Neural progenitor cell (in vitro differentiated cells): ENCODE measurements at regions not wholly inside any gene's neighbourhood (a gene's known extent, or its start where the extent isn't known, plus 50 kb on each side); places are given as distances from the start of the nearest gene placed in this dataset.

Experiments
- DNase-seq: peaks from one replicate; pipeline ENCODE4 v3.0.0-alpha.2; 2016; ENCODE audit warnings: low spot score
- H2AFZ ChIP-seq: fragments of 200-600 bp; sonication (generic); replicated peaks from 2 replicates; pipeline ENCODE4 v1.6.1; 2016; ENCODE audit warnings: antibody characterized with exemption
- H3F3A ChIP-seq: fragments of 200-600 bp; sonication (generic); 2 replicates; pipeline ENCODE4 v1.6.1; 2016; ENCODE audit warnings: antibody characterized with exemption, low read depth
- H3K27ac ChIP-seq: fragments of 200-600 bp; sonication (generic); 2 replicates; pipeline ENCODE4 v1.5.1; 2016; ENCODE audit warnings: mild to moderate bottlenecking
- H3K27me3 ChIP-seq: fragments of 200-600 bp; sonication (generic); 2 replicates; pipeline ENCODE4 v1.6.1; 2016; ENCODE audit warnings: mild to moderate bottlenecking, moderate library complexity
- H3K36me3 ChIP-seq: fragments of 200-600 bp; sonication (generic); 2 replicates; pipeline ENCODE4 v1.5.1; 2016
- H3K4me1 ChIP-seq: fragments of 200-600 bp; sonication (generic); 2 replicates; pipeline ENCODE4 v1.6.1; 2016; ENCODE audit warnings: mixed run types
- H3K4me2 ChIP-seq: fragments of 200-600 bp; sonication (generic); 2 replicates; pipeline ENCODE4 v1.6.1; 2016
- H3K4me3 ChIP-seq: fragments of 200-600 bp; sonication (generic); 2 replicates; pipeline ENCODE4 v1.5.1; 2016
- H3K79me2 ChIP-seq: fragments of 200-600 bp; sonication (generic); 2 replicates; pipeline ENCODE4 v1.6.1; 2016; ENCODE audit warnings: low read depth
- H3K9ac ChIP-seq: fragments of 200-600 bp; sonication (generic); 2 replicates; pipeline ENCODE4 v1.6.1; 2016
- H3K9me3 ChIP-seq: fragments of 200-600 bp; sonication (generic); 2 replicates; pipeline ENCODE4 v1.5.1; 2016; ENCODE audit warnings: low read depth
- H4K20me1 ChIP-seq: fragments of 200-600 bp; sonication (generic); 2 replicates; pipeline ENCODE4 v1.6.1; 2016; ENCODE audit warnings: low read depth
- H3K27ac Mint-ChIP-seq: 3 replicates; pipeline ENCODE4 v1.8.0; 2021; ENCODE audit warnings: mixed read lengths
- H3K27me3 Mint-ChIP-seq: 2 replicates; pipeline ENCODE4 v1.8.0; 2022; ENCODE audit warnings: low read depth, mild to moderate bottlenecking, inconsistent platforms, moderate library complexity, mixed read lengths; ENCODE audit not compliant: insufficient read depth
- H3K36me3 Mint-ChIP-seq: 3 replicates; pipeline ENCODE4 v1.8.0; 2021; ENCODE audit warnings: mixed read lengths
- H3K4me1 Mint-ChIP-seq: 3 replicates; pipeline ENCODE4 v1.8.0; 2021; ENCODE audit warnings: mixed read lengths
- H3K4me3 Mint-ChIP-seq: 3 replicates; pipeline ENCODE4 v1.8.0; 2021; ENCODE audit warnings: mild to moderate bottlenecking, moderate library complexity, mixed read lengths
- H3K9me3 Mint-ChIP-seq: 3 replicates; pipeline ENCODE4 v1.8.0; 2020; ENCODE audit warnings: mixed read lengths
- EZH2 ChIP-seq: fragments of 200-600 bp; sonication (generic); IDR thresholded peaks from 2 replicates; pipeline ENCODE4 v1.6.1; 2017; ENCODE audit warnings: antibody characterized with exemption, mild to moderate bottlenecking, moderate library complexity
- EZH2phosphoT487 ChIP-seq: fragments of 200-600 bp; sonication (generic); IDR thresholded peaks from 2 replicates; pipeline ENCODE4 v1.6.1; 2017; ENCODE audit warnings: antibody characterized with exemption
- TF ChIP-seq, protein P1 (sequence below): fragments of 200-600 bp; sonication (generic); IDR thresholded peaks from 2 replicates; pipeline ENCODE4 v1.5.1; 2017; ENCODE audit warnings: antibody characterized with exemption, mild to moderate bottlenecking

DNA sequence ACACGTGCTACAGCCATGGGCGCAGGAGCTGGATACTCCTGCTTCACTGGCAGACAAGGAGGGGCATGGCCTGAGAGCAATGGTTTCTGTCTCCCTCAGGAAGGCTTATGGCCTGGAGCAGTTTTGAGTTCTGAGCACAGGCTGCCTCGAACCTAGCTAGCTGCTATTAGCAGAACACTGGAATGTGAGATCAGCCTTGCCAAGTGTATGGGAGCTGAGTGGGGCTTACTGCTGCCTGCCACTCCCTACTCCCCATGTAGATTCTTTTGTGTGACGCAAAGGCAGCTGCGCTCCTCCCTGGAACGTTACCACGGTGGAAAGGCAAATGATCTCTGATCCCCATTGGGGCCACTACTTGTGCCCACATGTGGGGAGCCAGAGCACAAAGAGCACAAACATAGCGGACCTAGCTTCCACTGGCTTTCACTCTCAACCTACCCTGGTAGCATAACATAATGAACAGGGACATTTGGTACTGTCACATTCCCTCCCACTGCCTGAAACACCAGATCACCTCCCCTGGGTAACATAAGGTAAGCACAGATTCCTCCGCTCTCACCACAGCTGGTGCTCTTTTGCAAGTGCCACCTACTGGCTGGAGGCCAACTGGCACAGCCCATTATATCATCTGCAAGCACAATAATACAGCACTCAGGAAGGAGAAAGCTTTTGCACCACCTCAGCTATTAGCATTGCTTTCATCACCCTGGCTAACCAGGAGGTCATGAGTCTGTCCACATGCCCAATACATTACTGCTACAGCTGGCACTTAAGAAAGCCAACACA lies 84.6 kb upstream of the GUCY1A2 start:
- Mint-ChIP-seq H3K4me3 (no peak overlapping the region), H3K4me1 (no peaks in the 10 kb centered on the region), H3K9me3 (peaks cover 12% of the 10 kb centered on the region), H3K27ac (no peak overlapping the region), H3K27me3 (peaks cover 3% of the 10 kb centered on the region), H3K36me3 (no peaks in the 10 kb centered on the region)
- Histone ChIP-seq H3K4me3 (no peak overlapping the region), H3K4me2 (no peak overlapping the region), H4K20me1 (no peaks in the 10 kb centered on the region), H3F3A (no peaks in the 10 kb centered on the region), H3K9ac (no peak overlapping the region), H3K27me3 (no peaks in the 10 kb centered on the region), H3K79me2 (no peaks in the 10 kb centered on the region), H2AFZ (no peak overlapping the region), H3K27ac (no peak overlapping the region), H3K9me3 (no peaks in the 10 kb centered on the region), H3K36me3 (no peaks in the 10 kb centered on the region), H3K4me1 (no peaks in the 10 kb centered on the region)
- TF ChIP-seq EZH2 (no peak), EZH2phosphoT487 (no peak)
- TF ChIP-seq, protein P1, sequence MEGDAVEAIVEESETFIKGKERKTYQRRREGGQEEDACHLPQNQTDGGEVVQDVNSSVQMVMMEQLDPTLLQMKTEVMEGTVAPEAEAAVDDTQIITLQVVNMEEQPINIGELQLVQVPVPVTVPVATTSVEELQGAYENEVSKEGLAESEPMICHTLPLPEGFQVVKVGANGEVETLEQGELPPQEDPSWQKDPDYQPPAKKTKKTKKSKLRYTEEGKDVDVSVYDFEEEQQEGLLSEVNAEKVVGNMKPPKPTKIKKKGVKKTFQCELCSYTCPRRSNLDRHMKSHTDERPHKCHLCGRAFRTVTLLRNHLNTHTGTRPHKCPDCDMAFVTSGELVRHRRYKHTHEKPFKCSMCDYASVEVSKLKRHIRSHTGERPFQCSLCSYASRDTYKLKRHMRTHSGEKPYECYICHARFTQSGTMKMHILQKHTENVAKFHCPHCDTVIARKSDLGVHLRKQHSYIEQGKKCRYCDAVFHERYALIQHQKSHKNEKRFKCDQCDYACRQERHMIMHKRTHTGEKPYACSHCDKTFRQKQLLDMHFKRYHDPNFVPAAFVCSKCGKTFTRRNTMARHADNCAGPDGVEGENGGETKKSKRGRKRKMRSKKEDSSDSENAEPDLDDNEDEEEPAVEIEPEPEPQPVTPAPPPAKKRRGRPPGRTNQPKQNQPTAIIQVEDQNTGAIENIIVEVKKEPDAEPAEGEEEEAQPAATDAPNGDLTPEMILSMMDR, result no peak
- no peak for DNase-seq

DNA sequence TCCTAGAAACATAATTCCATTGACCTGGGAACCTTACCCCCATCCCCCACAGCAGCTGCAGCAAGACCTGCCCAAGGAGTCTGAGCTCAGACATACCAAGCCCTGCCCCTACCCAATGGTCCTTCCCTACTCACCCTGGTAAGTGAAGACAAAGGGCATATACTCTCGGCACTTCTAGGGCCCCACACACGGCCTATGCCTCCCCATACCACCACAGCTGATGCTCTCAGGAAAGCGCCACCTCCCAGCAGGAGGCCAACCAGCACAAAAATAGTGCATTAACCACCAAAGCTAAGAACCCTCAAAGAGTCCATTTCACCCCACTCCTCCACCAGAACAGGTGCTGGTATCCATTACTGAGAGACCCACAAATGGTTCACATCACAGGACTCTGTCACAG lies 74.4 kb upstream of the GUCY1A2 start:
- Mint-ChIP-seq H3K36me3 (no peaks in the 10 kb centered on the region), H3K9me3 (peaks cover 12% of the 10 kb centered on the region), H3K4me1 (peaks cover 8% of the 10 kb centered on the region), H3K27ac (no peak overlapping the region), H3K27me3 (peaks cover 2% of the 10 kb centered on the region), H3K4me3 (no peak overlapping the region)
- H3K9ac ChIP-seq, result no peak overlapping the region
- H3K27me3 ChIP-seq, result no peaks in the 10 kb centered on the region
- H3K4me3 ChIP-seq, result no peak overlapping the region
- no peak overlapping the region for H3K4me2 ChIP-seq
- no peaks in the 10 kb centered on the region for H3K4me1 ChIP-seq
- no peak overlapping the region for H2AFZ ChIP-seq
- H3K36me3 ChIP-seq, result no peaks in the 10 kb centered on the region
- no peaks in the 10 kb centered on the region for H3F3A ChIP-seq
- DNase-seq, result no peak
- H4K20me1 ChIP-seq, result no peaks in the 10 kb centered on the region
- no peak for TF ChIP-seq EZH2
- TF ChIP-seq, protein P1, result no peak
- no peak for TF ChIP-seq EZH2phosphoT487
- H3K27ac ChIP-seq, result no peak overlapping the region
- H3K79me2 ChIP-seq, result no peaks in the 10 kb centered on the region
- H3K9me3 ChIP-seq, result no peaks in the 10 kb centered on the region

DNA sequence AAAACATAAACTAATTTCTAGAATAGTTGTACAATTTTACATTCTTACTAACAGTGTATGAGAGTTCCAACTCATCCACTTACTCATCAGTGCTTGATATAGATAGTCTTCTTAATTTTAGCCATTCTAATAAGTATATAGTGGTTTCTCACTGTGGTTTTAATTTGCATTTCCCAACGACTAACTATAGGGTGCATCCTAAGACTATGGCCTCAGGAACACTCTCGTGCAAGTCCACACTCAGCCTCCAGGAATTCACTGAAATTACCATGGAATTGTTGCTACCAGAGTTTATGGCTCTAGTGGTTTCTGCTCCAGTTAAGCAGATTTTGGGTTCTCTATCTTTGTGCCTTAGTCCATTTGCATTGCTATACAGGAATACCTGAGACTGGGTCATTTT lies 60.1 kb upstream of the GUCY1A2 start:
- Mint-ChIP-seq H3K27me3 (no peaks in the 10 kb centered on the region), H3K4me3 (no peak overlapping the region), H3K9me3 (peaks cover 20% of the 10 kb centered on the region), H3K36me3 (no peaks in the 10 kb centered on the region), H3K4me1 (peaks cover 3% of the 10 kb centered on the region), H3K27ac (no peak overlapping the region)
- no peak overlapping the region for H2AFZ ChIP-seq
- H3F3A ChIP-seq, result no peaks in the 10 kb centered on the region
- H3K36me3 ChIP-seq, result no peaks in the 10 kb centered on the region
- H3K4me1 ChIP-seq, result no peaks in the 10 kb centered on the region
- H3K27me3 ChIP-seq, result no peaks in the 10 kb centered on the region
- no peaks in the 10 kb centered on the region for H4K20me1 ChIP-seq
- H3K4me2 ChIP-seq, result no peak overlapping the region
- H3K27ac ChIP-seq, result no peak overlapping the region
- DNase-seq, result no peak
- H3K4me3 ChIP-seq, result no peak overlapping the region
- TF ChIP-seq, protein P1, result no peak
- TF ChIP-seq EZH2, result no peak
- no peak for TF ChIP-seq EZH2phosphoT487
- H3K79me2 ChIP-seq, result no peaks in the 10 kb centered on the region
- no peaks in the 10 kb centered on the region for H3K9me3 ChIP-seq
- no peak overlapping the region for H3K9ac ChIP-seq
